Prostate gland (tissue), 2 donors: ENCODE measurements at regions not wholly inside any gene's neighbourhood (a gene's known extent, or its start where the extent isn't known, plus 50 kb on each side); places are given as distances from the start of the nearest gene placed in this dataset.

Experiments
- DNase-seq: peaks from one replicate; pipeline ENCODE4 v3.0.0-alpha.2; 2019; ENCODE audit warnings: low spot score
- H3K27ac ChIP-seq, 2 donors: fragments of 200-600 bp; sonication (generic); 2 replicates each; pipeline ENCODE4 v1.5.1; 2017 to 2019
- H3K27me3 ChIP-seq: fragments of 200-600 bp; sonication (generic); replicated peaks from 2 replicates; pipeline ENCODE4 v1.5.1; 2019; ENCODE audit not compliant: insufficient read depth
- H3K36me3 ChIP-seq, 2 donors: fragments of 200-600 bp; sonication (generic); 1 replicate in 1 of 2; 2 replicates in 1 of 2; pipeline versions ENCODE4 v1.5.1 to v1.8.1; 2017 to 2019
- H3K4me1 ChIP-seq: fragments of 200-600 bp; sonication (generic); replicated peaks from 2 replicates; pipeline ENCODE4 v1.5.1; 2019
- H3K4me3 ChIP-seq, 2 donors: fragments of 200-600 bp; sonication (generic); 2 replicates each; pipeline ENCODE4 v1.5.1; 2017 to 2019
- H3K9me3 ChIP-seq: fragments of 200-600 bp; sonication (generic); 2 replicates; pipeline ENCODE4 v1.5.1; 2017
- POLR2A ChIP-seq: fragments of 450-650 bp; IDR thresholded peaks from one replicate; pipeline ENCODE4 v1.6.1; 2016; ENCODE audit warnings: antibody characterized with exemption, mild to moderate bottlenecking
- POLR2AphosphoS5 ChIP-seq: sonication (generic); formaldehyde crosslinking; IDR thresholded peaks from one replicate; pipeline ENCODE4 v1.6.1; 2017; ENCODE audit warnings: antibody characterized with exemption
- WGBS: methylation state at CpG from one replicate; pipeline ENCODE4 v1.1.5; 2018; 5-methylcytosine and 5-hydroxymethylcytosine counted together
- intact Hi-C: fragments of 100-400 bp; cut with DNase I; formaldehyde crosslinking; loops from one replicate; pipeline ENCODE4 v1.14.2; 2022
- TF ChIP-seq, protein P1 (sequence below), 4 experiments: fragments of 200-600 bp in 2 of 4; fragments of 450-650 bp in 2 of 4; sonication (generic) in 2 of 4; IDR thresholded peaks; 1 replicate in 3 of 4; 2 replicates in 1 of 4; pipeline ENCODE4 v1.5.1; 2016 to 2019; ENCODE audit warnings: antibody characterized with exemption in 4 of 4, mild to moderate bottlenecking in 2 of 4, moderate library complexity in 2 of 4

DNA sequence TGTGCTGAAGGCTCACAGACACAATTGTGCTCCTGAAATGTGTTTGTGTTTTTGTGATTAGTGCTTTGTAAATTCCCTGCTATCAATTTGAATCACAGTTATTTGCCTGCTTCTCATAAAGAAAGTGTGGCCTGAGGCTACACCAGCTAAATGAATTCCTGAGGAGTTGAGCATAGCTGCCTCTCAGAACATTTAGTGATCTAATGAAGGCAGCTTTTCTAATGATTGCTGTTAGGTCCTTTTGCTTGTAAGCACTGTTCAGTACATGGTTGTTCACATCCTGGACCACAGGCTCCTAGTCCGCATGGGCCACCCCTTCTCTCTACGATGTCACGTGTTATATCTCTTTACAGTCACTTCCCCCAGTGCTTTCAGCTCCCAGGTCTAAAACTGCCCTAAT is 238.2 kb downstream of the B3GLCT start:
- H3K4me1 ChIP-seq = no peaks in the 10 kb centered on the region
- no peak overlapping the region for H3K4me3 ChIP-seq
- H3K27ac ChIP-seq = no peak overlapping the region
- intact Hi-C loops = no loop called here
- no peaks in the 10 kb centered on the region for H3K27me3 ChIP-seq
- no peaks in the 10 kb centered on the region for H3K9me3 ChIP-seq
- no peak for TF ChIP-seq POLR2A
- TF ChIP-seq, protein P1, sequence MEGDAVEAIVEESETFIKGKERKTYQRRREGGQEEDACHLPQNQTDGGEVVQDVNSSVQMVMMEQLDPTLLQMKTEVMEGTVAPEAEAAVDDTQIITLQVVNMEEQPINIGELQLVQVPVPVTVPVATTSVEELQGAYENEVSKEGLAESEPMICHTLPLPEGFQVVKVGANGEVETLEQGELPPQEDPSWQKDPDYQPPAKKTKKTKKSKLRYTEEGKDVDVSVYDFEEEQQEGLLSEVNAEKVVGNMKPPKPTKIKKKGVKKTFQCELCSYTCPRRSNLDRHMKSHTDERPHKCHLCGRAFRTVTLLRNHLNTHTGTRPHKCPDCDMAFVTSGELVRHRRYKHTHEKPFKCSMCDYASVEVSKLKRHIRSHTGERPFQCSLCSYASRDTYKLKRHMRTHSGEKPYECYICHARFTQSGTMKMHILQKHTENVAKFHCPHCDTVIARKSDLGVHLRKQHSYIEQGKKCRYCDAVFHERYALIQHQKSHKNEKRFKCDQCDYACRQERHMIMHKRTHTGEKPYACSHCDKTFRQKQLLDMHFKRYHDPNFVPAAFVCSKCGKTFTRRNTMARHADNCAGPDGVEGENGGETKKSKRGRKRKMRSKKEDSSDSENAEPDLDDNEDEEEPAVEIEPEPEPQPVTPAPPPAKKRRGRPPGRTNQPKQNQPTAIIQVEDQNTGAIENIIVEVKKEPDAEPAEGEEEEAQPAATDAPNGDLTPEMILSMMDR (IDR thresholded peaks at IDR 0.05) = no peak
- TF ChIP-seq POLR2AphosphoS5 = no peak
- DNase-seq = no peak
- H3K36me3 ChIP-seq = no peaks in the 10 kb centered on the region
- WGBS = 86% methylated on average over 3 of the region's 3 CpGs

DNA sequence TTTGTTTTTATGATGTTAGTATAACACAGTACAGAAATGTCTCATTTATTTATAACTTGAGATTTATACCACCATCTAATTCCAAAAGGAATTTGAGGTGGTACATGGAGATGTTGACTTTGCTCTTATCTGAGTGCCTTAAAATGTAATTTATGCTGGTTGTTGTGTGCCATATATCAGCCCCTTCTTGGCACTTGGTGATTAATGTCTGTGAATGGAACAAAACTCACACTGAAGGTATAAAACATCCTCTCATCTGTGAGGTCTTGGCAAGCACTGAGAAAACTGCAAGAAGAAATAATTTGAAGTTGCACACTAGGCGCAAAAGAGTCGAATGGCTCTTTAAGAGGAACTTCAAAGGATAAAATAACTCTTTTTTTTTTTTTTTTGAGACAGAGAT is 240.4 kb downstream of the B3GLCT start:
- DNase-seq = no peak
- H3K36me3 ChIP-seq = no peaks in the 10 kb centered on the region
- H3K27me3 ChIP-seq = no peaks in the 10 kb centered on the region
- no peaks in the 10 kb centered on the region for H3K4me1 ChIP-seq
- WGBS = 59% methylated on average over 2 of the region's 2 CpGs
- H3K4me3 ChIP-seq = no peak overlapping the region
- intact Hi-C loops = no loop called here
- H3K9me3 ChIP-seq = no peaks in the 10 kb centered on the region
- TF ChIP-seq, protein P1 (IDR thresholded peaks at IDR 0.05) = no peak
- TF ChIP-seq POLR2A (no peak), POLR2AphosphoS5 (no peak)
- no peak overlapping the region for H3K27ac ChIP-seq

DNA sequence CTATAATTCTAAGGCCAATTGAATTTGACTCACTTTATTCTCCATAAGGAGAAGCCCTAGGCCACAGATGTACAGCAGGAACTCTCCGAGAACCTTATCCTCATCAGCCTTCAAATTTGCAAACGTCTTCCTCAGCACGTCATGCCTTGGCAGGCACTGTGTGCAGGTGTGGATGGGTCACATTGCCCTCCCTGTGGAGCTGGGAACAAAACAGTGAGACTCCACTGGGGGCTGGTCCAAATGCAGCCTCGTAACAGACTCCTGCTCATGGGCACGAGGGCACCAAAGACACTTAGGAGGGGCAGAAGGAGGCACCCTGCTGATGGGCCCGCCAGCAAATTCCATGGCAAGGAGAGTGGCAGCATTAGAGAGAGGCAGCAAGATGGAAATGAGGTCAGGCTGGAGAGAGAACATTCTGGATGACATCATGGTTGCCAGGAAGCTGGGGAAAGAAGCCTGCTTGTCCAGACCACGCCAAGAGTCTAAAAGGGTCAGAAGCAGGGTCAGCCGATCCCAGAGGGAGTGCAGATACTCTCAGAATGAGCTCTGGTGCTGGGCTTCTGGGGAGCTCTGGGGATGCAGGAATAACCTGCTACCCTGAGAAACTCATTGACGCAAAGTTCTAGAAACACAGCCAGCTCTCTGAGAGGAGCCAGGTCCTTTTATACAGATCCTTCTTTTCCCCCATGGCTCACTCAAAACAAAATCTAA is 242.2 kb downstream of the B3GLCT start:
- no peaks in the 10 kb centered on the region for H3K27me3 ChIP-seq
- H3K4me3 ChIP-seq = no peak overlapping the region
- WGBS = 63% methylated on average over 9 of the region's 9 CpGs
- H3K27ac ChIP-seq = no peak overlapping the region
- no peaks in the 10 kb centered on the region for H3K4me1 ChIP-seq
- H3K36me3 ChIP-seq = no peaks in the 10 kb centered on the region
- intact Hi-C loops = no loop called here
- TF ChIP-seq POLR2A = no peak
- TF ChIP-seq, protein P1 (IDR thresholded peaks at IDR 0.05) = no peak
- no peak for TF ChIP-seq POLR2AphosphoS5
- DNase-seq = no peak
- no peaks in the 10 kb centered on the region for H3K9me3 ChIP-seq

DNA sequence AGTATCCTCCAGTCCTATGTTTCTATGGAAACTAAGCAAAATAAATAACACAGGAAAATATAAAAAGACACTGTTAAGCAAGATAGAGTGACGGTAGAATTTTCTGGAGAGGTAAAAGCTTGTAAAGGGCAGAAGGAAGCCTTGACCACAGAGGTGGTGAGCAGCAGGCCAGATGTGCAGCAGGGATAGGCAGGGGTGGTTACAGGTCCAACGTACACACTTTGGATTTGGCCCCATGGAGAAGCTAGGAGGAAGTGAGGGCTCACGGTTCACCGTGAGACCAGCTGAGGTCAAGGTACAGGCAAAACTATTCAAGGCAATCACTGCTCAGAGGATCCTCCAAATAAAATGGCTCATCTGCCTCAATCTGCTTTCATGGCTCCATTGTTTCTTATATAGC is 242.8 kb downstream of the B3GLCT start:
- 70% methylated on average over 4 of the region's 4 CpGs for WGBS
- H3K27ac ChIP-seq = no peak overlapping the region
- TF ChIP-seq POLR2AphosphoS5 (no peak), POLR2A (no peak)
- TF ChIP-seq, protein P1 (IDR thresholded peaks at IDR 0.05) = no peak

DNA sequence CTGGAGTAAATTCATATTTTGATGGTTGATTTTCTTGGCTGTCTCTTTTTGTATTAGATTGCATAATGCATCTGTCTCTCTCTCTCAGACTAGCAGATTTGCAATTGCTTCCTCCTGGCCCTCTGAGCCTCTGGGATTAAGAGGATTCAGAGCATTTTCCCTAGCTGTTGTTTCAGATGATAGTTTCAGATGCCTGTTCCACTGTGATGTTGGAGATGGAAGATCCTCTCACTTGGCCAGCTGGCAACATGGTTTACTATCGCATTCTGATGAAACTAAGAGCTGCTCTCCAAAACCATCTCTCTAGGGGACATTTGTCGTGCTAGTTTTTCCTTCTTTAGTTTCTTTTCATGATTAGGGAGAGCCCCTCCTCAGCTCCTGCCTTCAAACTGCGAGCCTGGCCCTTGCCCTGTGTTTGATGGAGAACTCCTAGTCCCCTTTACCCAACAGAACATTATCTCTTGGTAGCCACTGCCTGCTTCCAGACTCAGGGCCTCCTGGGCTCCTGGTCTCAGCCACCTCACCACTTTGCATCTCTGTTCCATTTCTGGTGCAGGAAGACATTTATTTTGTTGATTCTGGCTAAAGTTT is 244.6 kb downstream of the B3GLCT start:
- no peak overlapping the region for H3K4me3 ChIP-seq
- TF ChIP-seq, protein P1 (IDR thresholded peaks at IDR 0.05) = no peak
- TF ChIP-seq POLR2A = no peak
- no peak for TF ChIP-seq POLR2AphosphoS5
- no peaks in the 10 kb centered on the region for H3K9me3 ChIP-seq
- DNase-seq = no peak
- WGBS = 78% methylated on average over 3 of the region's 3 CpGs
- H3K27ac ChIP-seq = no peak overlapping the region
- H3K27me3 ChIP-seq = no peaks in the 10 kb centered on the region
- intact Hi-C loops = no loop called here
- H3K36me3 ChIP-seq = no peaks in the 10 kb centered on the region
- H3K4me1 ChIP-seq = no peaks in the 10 kb centered on the region

More for the DNA sequence above, 242.8 kb downstream of the B3GLCT start:
- Histone ChIP-seq H3K4me3 (no peak overlapping the region), H3K4me1 (no peaks in the 10 kb centered on the region), H3K36me3 (no peaks in the 10 kb centered on the region), H3K27me3 (no peaks in the 10 kb centered on the region), H3K9me3 (no peaks in the 10 kb centered on the region)
- DNase-seq = no peak
- intact Hi-C loops = no loop called here
